GM12875 (cell line): ENCODE measurements at regions not wholly inside any gene's neighbourhood (a gene's known extent, or its start where the extent isn't known, plus 50 kb on each side); places are given as distances from the start of the nearest gene placed in this dataset.

Experiments
- H3K4me3 ChIP-seq: one replicate; pipeline ENCODE4 v1.5.1; 2011; ENCODE audit warnings: low read depth, low read length, control low read depth
- TF ChIP-seq, protein P1 (sequence below): IDR thresholded peaks from 2 replicates; pipeline ENCODE4 v1.5.1; 2011; ENCODE audit warnings: low read depth, mild to moderate bottlenecking, control low read depth, inconsistent platforms, low read length, moderate library complexity, borderline replicate concordance; ENCODE audit not compliant: insufficient read depth

DNA sequence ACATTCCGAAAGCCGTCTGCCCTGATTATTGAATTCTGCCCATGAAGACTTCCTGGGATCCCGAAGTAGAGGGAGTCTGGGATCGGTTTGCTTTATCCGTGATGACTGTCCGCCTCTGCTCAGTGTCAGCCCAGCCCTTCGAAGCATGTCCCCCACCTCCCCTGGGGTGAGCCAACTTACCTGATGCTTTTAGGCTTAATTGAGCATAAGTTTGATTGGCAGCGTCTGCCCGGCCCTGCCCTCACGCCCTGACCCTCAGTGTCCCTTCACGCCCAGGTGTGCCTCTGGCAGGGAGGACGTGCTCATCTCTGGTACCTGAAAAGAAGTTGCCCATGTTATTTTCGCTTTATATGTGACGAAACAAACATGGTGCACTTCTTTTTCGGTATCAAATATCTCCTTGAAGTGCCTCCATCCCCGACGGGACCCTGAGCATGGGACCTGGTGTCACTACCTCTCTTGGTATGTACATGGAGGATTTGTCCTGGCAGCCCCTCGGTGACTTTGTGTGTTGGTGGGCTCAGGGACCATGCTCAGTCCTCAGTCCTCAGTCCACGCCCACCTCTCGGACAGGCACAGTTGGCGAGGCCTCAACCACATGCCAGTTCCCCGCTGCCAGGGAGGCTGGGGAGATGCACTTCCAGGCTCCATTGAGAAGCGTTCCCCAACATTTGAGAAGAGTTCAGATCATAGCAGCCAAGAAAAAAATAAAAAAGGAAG is 130.1 kb upstream of the RTL1 start:
- no peak overlapping the region for H3K4me3 ChIP-seq
- TF ChIP-seq, protein P1, sequence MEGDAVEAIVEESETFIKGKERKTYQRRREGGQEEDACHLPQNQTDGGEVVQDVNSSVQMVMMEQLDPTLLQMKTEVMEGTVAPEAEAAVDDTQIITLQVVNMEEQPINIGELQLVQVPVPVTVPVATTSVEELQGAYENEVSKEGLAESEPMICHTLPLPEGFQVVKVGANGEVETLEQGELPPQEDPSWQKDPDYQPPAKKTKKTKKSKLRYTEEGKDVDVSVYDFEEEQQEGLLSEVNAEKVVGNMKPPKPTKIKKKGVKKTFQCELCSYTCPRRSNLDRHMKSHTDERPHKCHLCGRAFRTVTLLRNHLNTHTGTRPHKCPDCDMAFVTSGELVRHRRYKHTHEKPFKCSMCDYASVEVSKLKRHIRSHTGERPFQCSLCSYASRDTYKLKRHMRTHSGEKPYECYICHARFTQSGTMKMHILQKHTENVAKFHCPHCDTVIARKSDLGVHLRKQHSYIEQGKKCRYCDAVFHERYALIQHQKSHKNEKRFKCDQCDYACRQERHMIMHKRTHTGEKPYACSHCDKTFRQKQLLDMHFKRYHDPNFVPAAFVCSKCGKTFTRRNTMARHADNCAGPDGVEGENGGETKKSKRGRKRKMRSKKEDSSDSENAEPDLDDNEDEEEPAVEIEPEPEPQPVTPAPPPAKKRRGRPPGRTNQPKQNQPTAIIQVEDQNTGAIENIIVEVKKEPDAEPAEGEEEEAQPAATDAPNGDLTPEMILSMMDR = no peak

DNA sequence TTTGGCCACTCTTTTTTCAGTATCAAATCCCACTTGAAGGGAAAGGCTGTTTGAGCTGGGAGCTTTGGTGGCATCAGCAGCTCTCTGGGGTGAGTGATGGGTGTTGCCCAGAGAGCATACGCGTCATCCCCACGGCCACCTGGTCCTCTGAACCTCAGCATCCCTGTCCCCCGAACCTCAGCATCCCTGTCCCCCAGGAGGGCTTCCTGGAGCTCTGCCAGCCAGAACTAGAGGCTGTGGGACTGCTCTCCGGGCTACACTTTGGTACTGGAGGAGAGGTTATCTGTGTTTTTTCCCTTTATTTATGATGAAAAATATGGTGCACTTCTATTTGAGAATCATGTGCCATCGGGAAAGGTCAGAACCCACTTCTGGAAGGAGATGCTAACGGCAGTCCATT is 131.5 kb upstream of the RTL1 start:
- no peak overlapping the region for H3K4me3 ChIP-seq
- TF ChIP-seq, protein P1 = no peak

DNA sequence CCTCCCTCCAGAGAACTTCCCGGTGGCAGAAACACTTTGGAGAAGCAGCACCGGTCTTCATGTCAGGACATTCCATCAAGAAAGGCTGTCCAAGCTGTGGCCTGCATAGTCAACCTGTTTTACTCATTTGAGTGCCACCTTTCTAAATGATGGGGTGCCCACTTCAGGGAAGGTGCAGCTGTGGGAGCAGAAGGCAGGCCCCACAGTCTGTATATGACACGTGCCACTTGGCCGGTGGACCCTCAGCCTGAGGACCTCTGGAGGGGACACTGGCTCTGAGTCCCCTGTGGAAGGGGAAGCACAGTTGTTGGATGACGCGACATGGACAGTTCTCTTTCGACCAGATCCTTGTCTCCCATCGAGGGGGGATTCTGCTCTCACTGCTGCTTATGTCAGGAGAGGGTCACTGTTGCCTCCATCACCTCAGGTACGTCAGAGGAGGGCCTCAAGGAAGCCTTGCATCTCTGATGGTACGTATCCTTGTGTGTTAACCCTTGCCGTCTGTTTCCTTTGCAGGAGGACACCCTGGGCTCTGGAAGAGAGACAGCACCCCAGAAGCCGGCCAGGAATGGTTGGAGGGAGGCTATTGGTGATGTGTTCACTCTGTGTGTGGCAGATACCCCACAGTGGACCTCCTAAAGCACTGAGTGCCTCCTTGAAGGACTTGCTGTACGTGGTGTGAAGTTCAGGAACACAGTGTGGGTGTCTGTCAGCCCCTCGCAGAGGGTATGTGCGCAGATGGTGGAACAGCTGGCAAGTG is 132.1 kb upstream of the RTL1 start:
- no peak overlapping the region for H3K4me3 ChIP-seq
- TF ChIP-seq, protein P1 = no peak

DNA sequence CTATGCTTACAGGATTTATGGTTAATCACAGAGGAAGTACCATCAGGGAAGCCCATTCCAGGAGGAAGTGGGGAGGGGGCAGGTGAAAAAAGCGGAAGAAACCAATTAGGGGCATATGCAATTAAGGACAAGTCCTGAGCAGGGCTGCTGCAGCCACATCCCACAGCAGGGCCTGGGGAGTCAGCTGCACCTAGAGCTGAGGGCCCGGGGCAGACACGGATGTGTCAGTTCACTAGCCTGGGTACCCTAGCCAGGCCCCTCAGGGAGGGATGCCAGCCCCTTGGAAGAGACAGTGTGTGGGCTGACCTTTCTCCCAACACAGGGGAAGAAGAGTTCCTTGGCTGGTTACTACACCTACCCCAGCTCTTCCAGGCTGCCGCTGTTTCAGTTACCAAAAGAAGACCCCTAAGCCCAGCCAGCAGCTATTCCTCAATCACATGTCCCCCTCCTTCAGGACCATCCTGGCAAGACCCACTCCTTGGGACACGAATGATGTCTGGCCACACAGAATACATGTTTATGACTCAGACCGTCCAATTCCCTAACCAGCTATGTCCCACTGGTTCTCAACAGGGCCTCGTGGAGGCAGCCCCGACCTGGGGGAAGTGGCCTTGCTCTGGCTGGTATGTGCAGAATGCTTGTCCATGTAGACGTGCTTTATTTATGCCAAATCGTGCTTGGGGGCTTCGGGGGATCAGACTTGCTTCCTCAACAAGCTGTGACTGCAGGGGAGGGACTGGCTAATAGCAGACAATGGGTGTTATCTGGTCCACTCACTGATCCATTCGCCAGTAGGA is 133.7 kb upstream of the RTL1 start:
- H3K4me3 ChIP-seq = no peak overlapping the region
- TF ChIP-seq, protein P1 = no peak

DNA sequence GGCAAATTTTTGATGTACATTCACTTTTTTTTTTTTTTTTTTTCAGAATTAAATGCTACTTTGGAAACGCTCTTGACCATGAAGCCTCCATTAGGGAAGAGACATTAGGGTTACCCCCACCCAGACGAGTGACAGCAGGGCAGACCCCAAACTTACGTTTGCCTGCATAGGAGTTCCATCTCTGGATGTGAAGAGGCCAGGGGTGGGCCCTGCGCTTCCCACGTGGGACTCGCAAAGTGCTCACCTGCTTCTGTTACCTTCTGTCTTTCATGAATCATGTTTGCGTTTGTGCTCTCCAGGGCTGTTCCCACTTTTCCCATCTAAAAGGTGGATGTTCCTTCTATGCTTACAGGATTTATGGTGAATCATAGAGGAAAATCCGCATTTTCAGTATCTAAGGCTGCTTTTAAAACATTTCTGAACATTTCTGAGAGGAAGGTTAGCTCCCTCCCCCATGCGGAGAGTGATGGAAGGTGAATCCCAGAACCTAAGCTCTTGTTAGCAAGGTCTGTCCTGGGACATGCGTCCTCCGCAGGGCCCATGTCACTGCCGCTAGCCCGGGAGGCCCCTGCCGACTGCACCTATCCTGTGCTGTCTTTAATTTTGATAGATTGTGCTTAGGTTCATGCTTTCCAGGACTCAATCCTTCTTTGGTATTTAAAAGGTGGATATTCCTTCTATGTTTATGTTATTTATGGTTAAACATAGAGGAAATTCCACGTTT is 135.7 kb upstream of the RTL1 start:
- H3K4me3 ChIP-seq = no peak overlapping the region
- TF ChIP-seq, protein P1 = no peak

DNA sequence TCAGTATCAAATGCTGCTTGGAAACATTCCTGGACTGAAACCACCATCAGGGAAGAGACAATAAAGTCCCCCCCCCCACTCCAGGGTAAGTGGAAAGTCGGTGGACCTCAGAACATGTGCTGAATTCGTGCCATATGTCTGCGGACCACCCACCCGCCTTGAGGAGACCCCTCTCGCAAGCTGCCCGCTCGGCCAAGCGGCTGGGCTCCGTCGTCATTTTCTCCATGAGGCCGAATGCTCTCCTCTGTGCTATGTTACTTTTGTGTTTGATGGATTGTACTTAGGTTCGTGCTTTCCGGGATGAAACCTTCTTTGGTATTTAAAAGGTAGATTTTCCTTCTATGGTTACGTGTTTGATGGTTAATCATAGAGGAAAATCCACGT is 136.2 kb upstream of the RTL1 start:
- TF ChIP-seq, protein P1 = no peak
- H3K4me3 ChIP-seq = no peak overlapping the region
